GM12891 (cell line): ENCODE measurements at regions not wholly inside any gene's neighbourhood (a gene's known extent, or its start where the extent isn't known, plus 50 kb on each side); places are given as distances from the start of the nearest gene placed in this dataset.

ENCODE experiments used
- DNase-seq: peaks from one replicate; pipeline ENCODE4 v3.0.0; 2011; ENCODE audit warnings: low spot score; ENCODE audit not compliant: insufficient read length
- FAIRE-seq: peaks from 2 replicates; lab custom pipeline; 2011; peaks lifted over from hg19 to GRCh38; lab: Jason Lieb, UNC
- PAX5 ChIP-seq: IDR thresholded peaks from 2 replicates; pipeline ENCODE4 v1.6.1; 2011; ENCODE audit warnings: low read length, moderate library complexity, mild to moderate bottlenecking; ENCODE audit not compliant: insufficient read depth, severe bottlenecking
- POLR2A ChIP-seq: IDR thresholded peaks from 2 replicates; pipeline ENCODE4 v1.6.1; 2011; ENCODE audit warnings: low read depth, low read length, control low read depth
- POLR2AphosphoS5 ChIP-seq: IDR thresholded peaks from 2 replicates; pipeline ENCODE4 v1.6.1; 2011; ENCODE audit warnings: low read depth, low read length, control low read depth
- POU2F2 ChIP-seq: IDR thresholded peaks from 2 replicates; pipeline ENCODE4 v1.6.1; 2011; ENCODE audit warnings: low read depth, mild to moderate bottlenecking, control low read depth, low read length, moderate library complexity
- SPI1 ChIP-seq: IDR thresholded peaks from 2 replicates; pipeline ENCODE4 v1.6.1; 2011; ENCODE audit warnings: low read depth, low read length, control low read depth
- TAF1 ChIP-seq: IDR thresholded peaks from 2 replicates; pipeline ENCODE4 v1.6.1; 2011; ENCODE audit warnings: low read depth, low read length, control low read depth

- DNase-seq (no peak), FAIRE-seq (no peak)
- TF ChIP-seq POLR2A (no peak), TAF1 (no peak), POLR2AphosphoS5 (no peak), POU2F2 (no peak), SPI1 (no peak), PAX5 (no peak)
These were observed 70.2 kb upstream of the ZNF804A start for GRCh38 chr2:184528119-184528518.

DNA sequence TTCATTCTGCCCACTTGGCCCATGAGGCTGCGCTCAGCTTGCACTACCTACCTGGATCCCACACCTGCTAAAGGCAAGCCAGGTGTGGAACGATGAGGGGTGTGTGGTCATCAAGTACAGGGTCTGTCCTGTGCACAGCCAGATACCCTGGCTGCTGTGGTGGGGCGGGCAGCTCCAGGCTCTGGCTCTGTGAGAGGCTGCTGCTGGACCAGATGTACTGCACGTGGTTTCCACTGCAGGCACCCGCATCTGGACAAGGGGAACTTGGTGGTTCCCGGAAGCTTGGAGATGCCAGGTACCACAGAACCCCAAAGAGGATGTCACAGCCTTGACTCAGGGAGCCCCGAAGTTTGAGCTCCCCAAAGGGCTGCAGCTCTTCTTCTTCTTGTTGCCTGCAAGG is 68.1 kb upstream of the ZNF804A start:
- no peak for TF ChIP-seq SPI1
- TF ChIP-seq PAX5 = no peak
- TF ChIP-seq POLR2AphosphoS5 = no peak
- no peak for TF ChIP-seq POLR2A
- no peak for TF ChIP-seq POU2F2
- no peak for TF ChIP-seq TAF1
- FAIRE-seq = no peak
- DNase-seq = no peak

GRCh38 chr2:184530959-184531358 is 67.4 kb upstream of the ZNF804A start:
- TF ChIP-seq SPI1 (no peak), POLR2AphosphoS5 (no peak), PAX5 (no peak), TAF1 (no peak), POU2F2 (no peak), POLR2A (no peak)
- FAIRE-seq (no peak), DNase-seq (no peak)

GRCh38 chr2:184532551-184532950 is 65.8 kb upstream of the ZNF804A start:
- no peak for FAIRE-seq
- DNase-seq = no peak
- TF ChIP-seq TAF1 (no peak), PAX5 (no peak), POU2F2 (no peak), SPI1 (no peak), POLR2AphosphoS5 (no peak), POLR2A (no peak)

DNA sequence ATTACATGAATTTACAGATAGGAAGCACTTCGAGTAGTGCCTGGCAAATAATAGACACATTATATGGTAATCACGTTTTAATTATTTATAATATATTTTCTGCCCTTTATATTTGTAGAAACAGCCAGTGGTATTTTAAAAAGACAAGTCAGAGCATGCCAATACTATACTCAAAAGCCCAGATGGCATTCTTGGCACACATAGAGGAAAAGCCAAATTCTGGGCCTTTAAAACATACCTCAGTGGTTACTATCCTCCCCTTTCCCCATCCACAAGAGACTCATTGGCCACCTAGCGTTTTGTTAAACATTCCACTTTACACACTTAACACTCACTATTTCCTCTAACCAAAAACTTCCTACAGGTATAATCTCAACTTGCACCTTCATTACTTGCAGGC is 63.3 kb upstream of the ZNF804A start:
- TF ChIP-seq TAF1 (no peak), SPI1 (no peak), PAX5 (no peak), POLR2AphosphoS5 (no peak), POLR2A (no peak), POU2F2 (no peak)
- DNase-seq (no peak), FAIRE-seq (no peak)

GRCh38 chr2:184540246-184540789 is 58.0 kb upstream of the ZNF804A start:
- no peak for FAIRE-seq
- no peak for DNase-seq
- TF ChIP-seq PAX5 (no peak), POLR2A (no peak)

DNA sequence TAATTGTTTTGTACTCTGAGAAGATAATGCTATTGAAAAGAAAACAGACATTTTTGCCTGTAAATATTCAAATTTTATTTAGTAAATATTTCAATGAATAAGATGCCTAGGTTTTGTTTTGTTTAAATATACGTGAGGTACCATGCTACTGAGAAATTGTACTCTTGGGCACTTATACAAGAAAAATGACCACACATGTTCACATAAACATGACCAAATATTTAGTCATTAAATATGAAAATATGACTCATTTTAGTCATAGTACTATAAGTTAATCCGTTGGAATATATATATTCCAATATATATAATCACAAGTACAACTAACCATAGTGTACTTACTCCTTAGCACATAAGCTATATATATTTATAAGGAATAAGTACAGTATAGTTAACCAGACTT is 56.7 kb upstream of the ZNF804A start:
- no peak for DNase-seq
- no peak for FAIRE-seq
- no peak for TF ChIP-seq TAF1
- TF ChIP-seq POLR2AphosphoS5 = no peak
- no peak for TF ChIP-seq POLR2A
- no peak for TF ChIP-seq POU2F2
- no peak for TF ChIP-seq SPI1
- TF ChIP-seq PAX5 = no peak

DNA sequence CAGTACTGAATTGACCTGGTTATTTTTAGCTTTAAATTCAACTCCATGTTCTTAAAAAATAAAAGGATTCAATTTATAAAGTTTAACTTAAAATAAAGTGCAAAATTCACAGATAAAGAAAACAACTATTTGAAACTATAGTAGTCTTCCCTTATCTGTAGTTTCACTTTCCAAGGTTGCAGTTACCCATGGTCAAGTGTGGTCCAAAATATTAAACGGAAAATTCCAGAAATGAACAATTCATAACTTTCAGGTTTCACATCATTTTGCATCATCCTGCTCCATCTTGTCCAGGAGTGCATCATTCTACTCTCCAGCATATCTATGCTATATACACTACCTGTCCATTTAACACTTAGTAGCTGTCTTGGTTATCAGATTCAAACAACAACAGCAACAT is 54.5 kb upstream of the ZNF804A start:
- no peak for DNase-seq
- no peak for TF ChIP-seq SPI1
- no peak for TF ChIP-seq PAX5
- no peak for TF ChIP-seq TAF1
- TF ChIP-seq POLR2AphosphoS5 = no peak
- TF ChIP-seq POLR2A = no peak
- TF ChIP-seq POU2F2 = no peak
- peak; percentile 23 for FAIRE-seq
